Bronchial epithelial cell (primary cell): ENCODE measurements at regions not wholly inside any gene's neighbourhood (a gene's known extent, or its start where the extent isn't known, plus 50 kb on each side); places are given as distances from the start of the nearest gene placed in this dataset.

Source experiments
- DNase-seq: peaks from one replicate; pipeline ENCODE4 v3.0.0-alpha.2; 2010; ENCODE audit warnings: low read depth
- FAIRE-seq: peaks from 2 replicates; lab custom pipeline; 2011; peaks lifted over from hg19 to GRCh38; lab: Jason Lieb, UNC
- H3K27me3 ChIP-seq: 2 replicates; pipeline ENCODE4 v1.5.1; 2011; ENCODE audit warnings: low read length; ENCODE audit not compliant: control insufficient read depth, insufficient read depth
- H3K36me3 ChIP-seq: 2 replicates; pipeline ENCODE4 v1.5.1; 2011; ENCODE audit warnings: low read length; ENCODE audit not compliant: control insufficient read depth, insufficient read depth
- H3K4me3 ChIP-seq: 2 replicates; pipeline ENCODE4 v1.5.1; 2011; ENCODE audit warnings: mild to moderate bottlenecking, low read depth, low read length, control low read depth
- CTCF ChIP-seq: IDR thresholded peaks from 2 replicates; pipeline ENCODE4 v1.5.1; 2011; ENCODE audit warnings: mild to moderate bottlenecking, moderate library complexity, low read length, control low read depth, inconsistent platforms; ENCODE audit not compliant: insufficient read depth, severe bottlenecking

GRCh38 chr10:74771054-74771453 is 55.3 kb upstream of the KAT6B start:
- Histone ChIP-seq H3K4me3 (no peak overlapping the region), H3K36me3 (no peaks in the 10 kb centered on the region), H3K27me3 (peaks cover 2% of the 10 kb centered on the region)
- no peak for TF ChIP-seq CTCF
- no peak for FAIRE-seq
- DNase-seq: no peak

GRCh38 chr10:74775099-74775498 is 51.3 kb upstream of the KAT6B start:
- Histone ChIP-seq H3K27me3 (no peaks in the 10 kb centered on the region), H3K4me3 (no peak overlapping the region), H3K36me3 (no peaks in the 10 kb centered on the region)
- no peak for TF ChIP-seq CTCF
- FAIRE-seq (no peak), DNase-seq (no peak)
